Astrocyte (in vitro differentiated cells and primary cell): ENCODE measurements at regions not wholly inside any gene's neighbourhood (a gene's known extent, or its start where the extent isn't known, plus 50 kb on each side); places are given as distances from the start of the nearest gene placed in this dataset.
"Not testable (repeated sequence)": the region's sequence is repeated elsewhere in the genome, so short reads cannot be mapped to it uniquely, and the experiment has no call there.

Experiments used
- DNase-seq: peaks from one replicate; pipeline ENCODE4 v3.0.0-alpha.2; 2010; ENCODE audit warnings: low read depth
- FAIRE-seq: peaks from 2 replicates; lab custom pipeline; 2011; peaks lifted over from hg19 to GRCh38; lab: Jason Lieb, UNC
- H2AFZ ChIP-seq: 2 replicates; pipeline ENCODE4 v1.6.0; 2012; ENCODE audit warnings: low read depth, low read length, inconsistent platforms
- H3K27ac ChIP-seq: 2 replicates; pipeline ENCODE4 v1.5.1; 2011; ENCODE audit warnings: low read depth, low read length, inconsistent platforms
- H3K27me3 ChIP-seq: 2 replicates; pipeline ENCODE4 v1.6.0; 2011; ENCODE audit warnings: low read length, inconsistent platforms; ENCODE audit not compliant: insufficient read depth
- H3K36me3 ChIP-seq: 2 replicates; pipeline ENCODE4 v1.5.1; 2011; ENCODE audit warnings: low read length, inconsistent platforms; ENCODE audit not compliant: insufficient read depth
- H3K4me1 ChIP-seq: 2 replicates; pipeline ENCODE4 v1.5.1; 2011; ENCODE audit warnings: low read length, inconsistent platforms; ENCODE audit not compliant: insufficient read depth
- H3K4me2 ChIP-seq: 2 replicates; pipeline ENCODE4 v1.6.0; 2012; ENCODE audit warnings: low read length, inconsistent platforms
- H3K4me3 ChIP-seq: 2 replicates; pipeline ENCODE4 v1.5.1; 2011; ENCODE audit warnings: low read depth, mild to moderate bottlenecking, low read length, inconsistent platforms; ENCODE audit not compliant: insufficient read depth
- H3K79me2 ChIP-seq: 2 replicates; pipeline ENCODE4 v1.6.0; 2012; ENCODE audit warnings: mild to moderate bottlenecking, low read length, inconsistent platforms; ENCODE audit not compliant: insufficient read depth
- H3K9ac ChIP-seq: 2 replicates; pipeline ENCODE4 v1.6.0; 2012; ENCODE audit warnings: mild to moderate bottlenecking, low read length, inconsistent platforms
- H3K9me3 ChIP-seq: 2 replicates; pipeline ENCODE4 v1.5.1; 2012; ENCODE audit warnings: low read depth, mild to moderate bottlenecking, low read length, inconsistent platforms; ENCODE audit not compliant: insufficient read depth
- H4K20me1 ChIP-seq: 2 replicates; pipeline ENCODE4 v1.6.0; 2012; ENCODE audit warnings: low read length, inconsistent platforms; ENCODE audit not compliant: insufficient read depth
- H3K27ac Mint-ChIP-seq: one replicate; pipeline ENCODE4 v1.8.0; 2021; ENCODE audit warnings: mild to moderate bottlenecking, mixed read lengths; ENCODE audit not compliant: unreplicated experiment
- H3K27me3 Mint-ChIP-seq: one replicate; pipeline ENCODE4 v1.8.0; 2021; ENCODE audit warnings: low read depth, mixed read lengths; ENCODE audit not compliant: unreplicated experiment
- H3K36me3 Mint-ChIP-seq: one replicate; pipeline ENCODE4 v1.8.0; 2021; ENCODE audit warnings: low read depth, mixed read lengths; ENCODE audit not compliant: unreplicated experiment
- H3K4me1 Mint-ChIP-seq: one replicate; pipeline ENCODE4 v1.8.0; 2021; ENCODE audit warnings: low read depth, mixed read lengths; ENCODE audit not compliant: unreplicated experiment
- H3K4me3 Mint-ChIP-seq: one replicate; pipeline ENCODE4 v1.8.0; 2021; ENCODE audit warnings: mild to moderate bottlenecking, moderate library complexity, mixed read lengths; ENCODE audit not compliant: unreplicated experiment
- H3K9me3 Mint-ChIP-seq: one replicate; pipeline ENCODE4 v1.8.0; 2021; ENCODE audit warnings: mild to moderate bottlenecking, mixed read lengths; ENCODE audit not compliant: unreplicated experiment
- CTCF ChIP-seq: IDR thresholded peaks from 2 replicates; pipeline ENCODE4 v1.5.1; 2011; ENCODE audit warnings: low read depth, mild to moderate bottlenecking, inconsistent platforms, low read length, moderate library complexity; ENCODE audit not compliant: insufficient read depth
- EZH2 ChIP-seq: IDR thresholded peaks from 2 replicates; pipeline ENCODE4 v1.6.1; 2012; ENCODE audit warnings: mild to moderate bottlenecking, low read length, inconsistent platforms; ENCODE audit not compliant: insufficient read depth

- Mint-ChIP-seq H3K4me1 (peaks cover 2% of the 10 kb centered on the region), H3K9me3 (no peaks in the 10 kb centered on the region), H3K27ac (no peak overlapping the region), H3K36me3 (peaks cover 4% of the 10 kb centered on the region), H3K4me3 (no peak overlapping the region), H3K27me3 (no peaks in the 10 kb centered on the region)
- Histone ChIP-seq H3K4me2 (no peak overlapping the region), H3K9ac (no peak overlapping the region), H3K79me2 (no peaks in the 10 kb centered on the region), H3K36me3 (no peaks in the 10 kb centered on the region), H2AFZ (no peak overlapping the region), H3K4me1 (no peaks in the 10 kb centered on the region), H3K9me3 (no peaks in the 10 kb centered on the region), H4K20me1 (no peaks in the 10 kb centered on the region), H3K4me3 (no peak overlapping the region), H3K27ac (no peak overlapping the region), H3K27me3 (no peaks in the 10 kb centered on the region)
- FAIRE-seq: no peak
- no peak for TF ChIP-seq CTCF
- no peak for TF ChIP-seq EZH2
- no peak for DNase-seq
These were observed 72.3 kb downstream of the PRR15 start for GRCh38 chr7:29636009-29636351.

GRCh38 chr7:29637374-29637773 lies 73.7 kb downstream of the PRR15 start:
- Mint-ChIP-seq H3K27me3 (no peaks in the 10 kb centered on the region), H3K4me3 (no peak overlapping the region), H3K36me3 (peaks cover 4% of the 10 kb centered on the region), H3K4me1 (peaks cover 7% of the 10 kb centered on the region), H3K9me3 (no peaks in the 10 kb centered on the region), H3K27ac (no peak overlapping the region)
- no peak overlapping the region for H3K9ac ChIP-seq
- no peak overlapping the region for H3K4me2 ChIP-seq
- H3K9me3 ChIP-seq: no peaks in the 10 kb centered on the region
- H3K4me3 ChIP-seq: no peak overlapping the region
- no peaks in the 10 kb centered on the region for H4K20me1 ChIP-seq
- no peak overlapping the region for H2AFZ ChIP-seq
- FAIRE-seq (no peak), DNase-seq (no peak)
- TF ChIP-seq EZH2 (no peak), CTCF (no peak)
- H3K36me3 ChIP-seq: no peaks in the 10 kb centered on the region
- H3K4me1 ChIP-seq: peaks cover 3% of the 10 kb centered on the region
- H3K27me3 ChIP-seq: no peaks in the 10 kb centered on the region
- H3K79me2 ChIP-seq: no peaks in the 10 kb centered on the region
- no peak overlapping the region for H3K27ac ChIP-seq

DNA sequence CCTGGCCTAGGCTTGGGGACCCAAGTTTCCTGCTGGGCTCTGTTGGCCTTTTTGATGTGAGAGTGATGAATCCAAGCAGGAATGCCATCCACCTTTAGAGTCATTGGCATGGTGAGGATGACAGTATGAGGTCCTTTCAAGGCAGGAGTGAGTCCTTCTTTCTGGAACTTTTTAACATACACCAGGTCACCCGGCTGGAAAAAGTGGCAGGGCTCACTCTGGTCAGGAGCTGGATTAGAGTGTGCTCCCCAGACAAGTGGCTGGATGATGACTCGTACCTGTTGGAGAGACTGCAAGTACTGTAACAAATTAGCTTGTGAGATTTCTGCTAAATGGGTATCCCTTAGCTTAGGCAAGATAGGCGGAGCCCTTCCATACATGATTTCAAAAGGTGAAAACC lies 75.2 kb downstream of the PRR15 start:
- H3K27me3 ChIP-seq, H4K20me1 ChIP-seq, H3K36me3 Mint-ChIP-seq, H3K27ac Mint-ChIP-seq, H3K4me1 ChIP-seq, FAIRE-seq, H3K27me3 Mint-ChIP-seq, H3K9me3 ChIP-seq, H3K4me3 Mint-ChIP-seq, H3K4me2 ChIP-seq, H3K9me3 Mint-ChIP-seq, H3K79me2 ChIP-seq, H3K36me3 ChIP-seq, H3K4me1 Mint-ChIP-seq, H2AFZ ChIP-seq, H3K4me3 ChIP-seq, H3K27ac ChIP-seq, H3K9ac ChIP-seq: not testable (repeated sequence)
- peak; percentile 16 for DNase-seq
